ENCODE measurements at regions not wholly inside any gene's neighbourhood (a gene's known extent, or its start where the extent isn't known, plus 50 kb on each side); places are given as distances from the start of the nearest gene placed in this dataset.

DNA sequence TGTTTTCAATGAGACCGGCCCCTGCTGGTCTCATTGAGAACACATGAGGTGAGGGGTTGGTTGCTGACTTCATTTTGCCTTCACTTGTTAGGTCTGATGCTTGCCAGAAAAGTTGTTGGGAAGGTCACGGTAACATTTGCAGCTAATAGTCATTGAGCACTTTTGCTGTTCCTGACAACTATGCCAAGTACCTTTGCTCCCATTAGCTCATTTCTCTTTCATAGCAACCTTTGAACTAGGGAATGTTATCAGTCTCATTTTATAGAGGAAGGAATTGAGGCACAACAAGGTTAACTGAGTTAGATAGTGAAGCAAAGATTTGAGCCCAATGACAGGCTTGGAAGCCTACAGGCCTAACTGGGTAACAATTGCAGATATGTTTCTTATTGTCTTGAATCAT is 195.4 kb upstream of the LARGE1 start:
- no peaks in the 10 kb centered on the region for H3K9me3 ChIP-seq (ENCODE audit: insufficient read depth, low read length)
- no peak overlapping the region for H2AFZ ChIP-seq (ENCODE audit: low read depth, low read length, severe bottlenecking)
- H4K20me1 ChIP-seq (ENCODE audit: low read depth, low read length), result no peaks in the 10 kb centered on the region
- H3K27ac ChIP-seq (ENCODE audit: low read depth, low read length), result no peak overlapping the region
- no peak for TF ChIP-seq EZH2phosphoT487 (conservative IDR thresholded peaks at IDR 0.05; ENCODE audit: low read length)
- TF ChIP-seq CTCF (IDR thresholded peaks at IDR 0.05; ENCODE audit: insufficient read depth, low read length, poor library complexity, severe bottlenecking), result no peak
- no peak overlapping the region for H3K4me2 ChIP-seq (ENCODE audit: low read depth, low read length, poor library complexity, severe bottlenecking)
- H3K9me2 ChIP-seq (replicated peaks; ENCODE audit: insufficient read depth, low read length), result no peaks in the 10 kb centered on the region
- no peaks in the 10 kb centered on the region for H3K36me3 ChIP-seq (ENCODE audit: low read length)
- H3K79me2 ChIP-seq (ENCODE audit: insufficient read depth, low read length), result no peaks in the 10 kb centered on the region
- H3F3A ChIP-seq (ENCODE audit: insufficient read depth), result no peaks in the 10 kb centered on the region
- no peaks in the 10 kb centered on the region for H3K27me3 ChIP-seq (ENCODE audit: low read length)
- no peak overlapping the region for H3K9ac ChIP-seq (ENCODE audit: low read length)
- no peak overlapping the region for H3K4me3 ChIP-seq (ENCODE audit: insufficient read depth, low read length, poor library complexity, severe bottlenecking)

DNA sequence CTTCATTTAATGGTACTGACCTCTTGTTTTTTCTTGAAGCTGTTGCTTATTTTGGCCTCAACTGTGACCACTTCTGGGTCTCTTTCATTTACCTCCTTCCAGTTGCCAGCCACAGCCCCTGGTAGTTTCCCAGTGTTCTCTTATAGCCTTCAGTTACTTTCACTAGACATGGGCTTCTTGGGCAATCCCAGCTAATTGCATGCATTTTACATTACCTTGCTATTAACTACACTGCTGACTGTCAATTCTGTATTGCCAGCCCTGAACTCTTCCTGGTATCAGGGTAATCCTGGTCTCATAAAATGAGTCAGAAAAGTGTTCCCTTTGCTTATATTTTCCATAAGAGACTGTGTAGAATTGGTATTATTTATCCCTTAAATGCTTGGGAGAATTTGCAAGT is 195.8 kb upstream of the LARGE1 start:
- Histone ChIP-seq H3K79me2 (ENCODE audit: insufficient read depth, low read length) (no peaks in the 10 kb centered on the region), H3F3A (ENCODE audit: insufficient read depth) (no peaks in the 10 kb centered on the region), H3K27me3 (ENCODE audit: low read length) (no peaks in the 10 kb centered on the region), H3K4me2 (ENCODE audit: low read depth, low read length, poor library complexity, severe bottlenecking) (no peak overlapping the region), H3K4me3 (ENCODE audit: insufficient read depth, low read length, poor library complexity, severe bottlenecking) (no peak overlapping the region), H3K9me3 (ENCODE audit: insufficient read depth, low read length) (no peaks in the 10 kb centered on the region), H3K9ac (ENCODE audit: low read length) (no peak overlapping the region), H4K20me1 (ENCODE audit: low read depth, low read length) (no peaks in the 10 kb centered on the region), H3K27ac (ENCODE audit: low read depth, low read length) (no peak overlapping the region), H3K9me2 (replicated peaks; ENCODE audit: insufficient read depth, low read length) (no peaks in the 10 kb centered on the region), H3K36me3 (ENCODE audit: low read length) (no peaks in the 10 kb centered on the region), H2AFZ (ENCODE audit: low read depth, low read length, severe bottlenecking) (no peak overlapping the region)
- TF ChIP-seq CTCF (IDR thresholded peaks at IDR 0.05; ENCODE audit: insufficient read depth, low read length, poor library complexity, severe bottlenecking) (no peak), EZH2phosphoT487 (conservative IDR thresholded peaks at IDR 0.05; ENCODE audit: low read length) (no peak)

- no peaks in the 10 kb centered on the region for H3K79me2 ChIP-seq (ENCODE audit: insufficient read depth, low read length)
- TF ChIP-seq EZH2phosphoT487 (conservative IDR thresholded peaks at IDR 0.05; ENCODE audit: low read length) (no peak), CTCF (IDR thresholded peaks at IDR 0.05; ENCODE audit: insufficient read depth, low read length, poor library complexity, severe bottlenecking) (no peak)
These were observed 201.8 kb upstream of the LARGE1 start for GRCh38 chr22:34122042-34122441.

More at GRCh38 chr22:34122042-34122441, 201.8 kb upstream of the LARGE1 start:
- Histone ChIP-seq H3K9ac (ENCODE audit: low read length) (no peak overlapping the region), H2AFZ (ENCODE audit: low read depth, low read length, severe bottlenecking) (no peak overlapping the region), H3K27ac (ENCODE audit: low read depth, low read length) (no peak overlapping the region), H3K36me3 (ENCODE audit: low read length) (no peaks in the 10 kb centered on the region), H3F3A (ENCODE audit: insufficient read depth) (no peaks in the 10 kb centered on the region), H3K9me3 (ENCODE audit: insufficient read depth, low read length) (no peaks in the 10 kb centered on the region), H4K20me1 (ENCODE audit: low read depth, low read length) (no peaks in the 10 kb centered on the region), H3K4me3 (ENCODE audit: insufficient read depth, low read length, poor library complexity, severe bottlenecking) (no peak overlapping the region), H3K9me2 (replicated peaks; ENCODE audit: insufficient read depth, low read length) (no peaks in the 10 kb centered on the region), H3K27me3 (ENCODE audit: low read length) (no peaks in the 10 kb centered on the region), H3K4me2 (ENCODE audit: low read depth, low read length, poor library complexity, severe bottlenecking) (no peak overlapping the region)

Measured in SU-DHL-6 (cell line).